ENCODE measurements at regions not wholly inside any gene's neighbourhood (a gene's known extent, or its start where the extent isn't known, plus 50 kb on each side); places are given as distances from the start of the nearest gene placed in this dataset.

DNA sequence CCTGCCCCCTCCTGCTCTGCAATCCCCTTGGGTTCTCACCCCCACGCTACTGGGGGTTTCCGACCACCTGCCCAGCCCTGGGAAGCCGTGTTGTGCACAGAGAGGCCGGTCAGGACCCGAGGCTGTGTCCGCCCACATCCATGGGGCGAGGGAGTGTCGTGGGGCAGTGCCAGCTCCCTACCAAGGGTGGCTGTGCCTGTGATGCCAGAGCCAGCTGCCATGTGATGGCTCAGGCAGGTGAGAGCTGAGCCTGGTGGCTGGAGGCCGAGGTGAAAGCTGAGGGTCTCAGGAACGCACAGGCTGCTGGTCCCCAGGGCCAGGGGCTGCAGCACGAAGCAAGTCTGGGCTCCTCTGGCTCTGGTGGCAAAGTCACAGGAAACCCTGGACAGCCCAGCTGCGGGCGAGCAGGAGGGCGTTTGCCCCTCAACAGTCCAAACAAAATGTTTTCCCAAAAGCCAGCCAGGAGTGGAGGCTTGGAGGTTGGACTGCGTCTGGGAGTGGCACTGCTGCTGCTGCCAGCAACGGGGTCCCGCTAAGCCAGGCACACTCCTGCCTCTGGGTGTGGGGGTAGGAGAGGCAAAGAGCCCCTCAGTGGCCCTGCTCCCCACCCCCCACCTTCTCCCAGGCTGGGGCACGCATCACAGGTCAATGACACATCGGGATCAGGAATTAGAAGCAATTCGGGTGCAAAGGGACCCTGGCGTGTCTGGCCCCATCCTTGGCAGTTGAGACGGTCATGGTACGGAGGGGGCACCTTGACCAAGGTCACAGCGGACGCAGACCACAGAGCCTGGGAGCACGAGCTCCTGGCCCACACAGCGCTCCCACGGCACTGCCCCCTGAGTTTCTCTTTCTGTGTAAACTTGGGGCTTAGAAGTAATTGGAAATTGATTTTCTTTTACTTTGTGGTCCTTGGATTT lies 72.4 kb upstream of the GPC1 start:
- Histone ChIP-seq H3K9me3 (replicated peaks in 1 of 2; ENCODE audit: control insufficient read depth in 1 of 2, insufficient read depth in 1 of 2, low read length in 2 of 2) (peaks cover 5 to 28% of the 10 kb centered on the region in 2 donors), H3K4me2 (replicated peaks; ENCODE audit: extremely low read depth, low read length, poor library complexity, severe bottlenecking) (no peak overlapping the region), H3K4me1 (ENCODE audit: control insufficient read depth in 1 of 2, insufficient read depth in 2 of 2, low read length in 2 of 2) (no peaks in the 10 kb centered on the region), H2AFZ (ENCODE audit: insufficient read depth, low read depth, low read length, poor library complexity, severe bottlenecking) (no peak overlapping the region), H3K27me3 (ENCODE audit: control insufficient read depth in 2 of 2, insufficient read depth in 2 of 2, low read length in 2 of 2) (no peaks in the 10 kb centered on the region), H3K79me2 (ENCODE audit: insufficient read depth, low read length) (no peaks in the 10 kb centered on the region), H3K36me3 (replicated peaks in 1 of 2; ENCODE audit: control insufficient read depth in 1 of 2, insufficient read depth in 2 of 2, low read length in 2 of 2) (no peaks in the 10 kb centered on the region), H3K4me3 (replicated peaks in 1 of 3; ENCODE audit: low read depth in 2 of 3, low read length in 3 of 3) (no peak overlapping the region), H3K9ac (ENCODE audit: insufficient read depth, low read length, poor library complexity, severe bottlenecking) (no peak overlapping the region), H4K20me1 (ENCODE audit: insufficient read depth, low read length) (no peaks in the 10 kb centered on the region), H3K27ac (ENCODE audit: low read depth in 1 of 2, low read length in 2 of 2) (no peak overlapping the region)
- no peaks in the 10 kb centered on the region for H3K4me1 Mint-ChIP-seq
- WGBS (ENCODE audit: insufficient coverage) = 90% methylated on average over 21 of the region's 28 CpGs
- H3K9me3 Mint-ChIP-seq = peaks cover 8 to 23% (median 19%) of the 10 kb centered on the region in 7 donors
- DNase-seq = no peak
- H3K4me3 Mint-ChIP-seq = no peak overlapping the region
- peaks cover 0 to 3% (median 3%) of the 10 kb centered on the region in 3 donors for H3K27me3 Mint-ChIP-seq (ENCODE audit: low read depth in 3 of 3)
- TF ChIP-seq, protein P1, sequence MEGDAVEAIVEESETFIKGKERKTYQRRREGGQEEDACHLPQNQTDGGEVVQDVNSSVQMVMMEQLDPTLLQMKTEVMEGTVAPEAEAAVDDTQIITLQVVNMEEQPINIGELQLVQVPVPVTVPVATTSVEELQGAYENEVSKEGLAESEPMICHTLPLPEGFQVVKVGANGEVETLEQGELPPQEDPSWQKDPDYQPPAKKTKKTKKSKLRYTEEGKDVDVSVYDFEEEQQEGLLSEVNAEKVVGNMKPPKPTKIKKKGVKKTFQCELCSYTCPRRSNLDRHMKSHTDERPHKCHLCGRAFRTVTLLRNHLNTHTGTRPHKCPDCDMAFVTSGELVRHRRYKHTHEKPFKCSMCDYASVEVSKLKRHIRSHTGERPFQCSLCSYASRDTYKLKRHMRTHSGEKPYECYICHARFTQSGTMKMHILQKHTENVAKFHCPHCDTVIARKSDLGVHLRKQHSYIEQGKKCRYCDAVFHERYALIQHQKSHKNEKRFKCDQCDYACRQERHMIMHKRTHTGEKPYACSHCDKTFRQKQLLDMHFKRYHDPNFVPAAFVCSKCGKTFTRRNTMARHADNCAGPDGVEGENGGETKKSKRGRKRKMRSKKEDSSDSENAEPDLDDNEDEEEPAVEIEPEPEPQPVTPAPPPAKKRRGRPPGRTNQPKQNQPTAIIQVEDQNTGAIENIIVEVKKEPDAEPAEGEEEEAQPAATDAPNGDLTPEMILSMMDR (IDR thresholded peaks at IDR 0.05) = no peak
- no peaks in the 10 kb centered on the region for H3K36me3 Mint-ChIP-seq
- H3K27ac Mint-ChIP-seq = no peak overlapping the region
- intact Hi-C loops (cut with micrococcal nuclease) = no loop called here

DNA sequence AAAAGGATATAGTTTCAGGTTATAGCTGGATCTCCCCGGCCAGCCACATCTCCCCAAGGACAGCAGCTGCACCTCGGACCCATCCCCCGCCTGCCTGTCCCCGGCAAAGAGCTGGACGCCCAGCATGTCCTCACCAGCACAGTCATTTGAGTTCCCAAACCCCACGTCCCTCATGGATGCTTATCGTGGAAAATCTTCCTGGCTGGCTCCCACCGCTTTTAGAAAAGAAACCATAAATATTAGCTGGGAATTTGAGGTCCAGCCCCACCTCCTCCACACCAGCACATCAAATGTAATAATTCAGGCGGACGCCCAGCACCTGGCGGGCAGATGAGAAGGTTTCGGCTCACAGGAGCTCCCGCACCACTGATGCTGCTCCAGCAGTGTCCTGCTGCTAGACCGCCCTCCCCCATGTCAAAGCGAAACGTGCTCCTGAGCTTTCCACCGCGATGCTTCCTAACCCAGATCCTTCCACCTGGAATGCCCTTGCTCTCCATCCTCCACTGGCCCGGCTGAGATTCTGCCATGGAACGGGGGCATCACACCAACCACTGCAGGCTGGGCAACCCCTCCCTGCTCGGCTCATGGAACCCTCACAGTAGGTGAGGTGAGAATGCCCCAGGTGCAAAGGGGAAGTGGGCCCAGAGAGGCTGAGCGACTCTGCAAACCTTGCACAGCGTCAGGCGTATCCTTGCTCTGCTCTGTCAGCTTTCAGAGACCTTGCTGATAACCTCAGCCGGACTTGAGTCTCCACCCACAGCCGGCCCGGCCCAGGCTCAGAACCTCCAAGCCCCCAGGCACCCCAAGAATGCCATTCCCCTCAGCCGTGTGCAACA lies 71.5 kb upstream of the GPC1 start:
- H3K9me3 ChIP-seq (replicated peaks in 1 of 2; ENCODE audit: control insufficient read depth in 1 of 2, insufficient read depth in 1 of 2, low read length in 2 of 2) = peaks cover 5 to 26% of the 10 kb centered on the region in 2 donors
- Mint-ChIP-seq H3K9me3 (peaks cover 7 to 22% (median 16%) of the 10 kb centered on the region in 7 donors), H3K4me3 (no peak overlapping the region), H3K4me1 (no peaks in the 10 kb centered on the region), H3K36me3 (no peaks in the 10 kb centered on the region), H3K27ac (peak overlapping the region in 1 of 7 donors; percentile 67), H3K27me3 (ENCODE audit: low read depth in 3 of 3) (peaks cover 0 to 2% (median 0%) of the 10 kb centered on the region in 3 donors)
- H2AFZ ChIP-seq (ENCODE audit: insufficient read depth, low read depth, low read length, poor library complexity, severe bottlenecking) = no peak overlapping the region
- no peak overlapping the region for H3K27ac ChIP-seq (ENCODE audit: low read depth in 1 of 2, low read length in 2 of 2)
- TF ChIP-seq, protein P1 (IDR thresholded peaks at IDR 0.05) = no peak
- intact Hi-C loops (cut with micrococcal nuclease) = no loop called here
- no peaks in the 10 kb centered on the region for H3K4me1 ChIP-seq (ENCODE audit: control insufficient read depth in 1 of 2, insufficient read depth in 2 of 2, low read length in 2 of 2)
- WGBS (ENCODE audit: insufficient coverage) = 82% methylated on average over 17 of the region's 28 CpGs
- no peaks in the 10 kb centered on the region for H3K27me3 ChIP-seq (ENCODE audit: control insufficient read depth in 2 of 2, insufficient read depth in 2 of 2, low read length in 2 of 2)
- H3K4me3 ChIP-seq (replicated peaks in 1 of 3; ENCODE audit: low read depth in 2 of 3, low read length in 3 of 3) = no peak overlapping the region
- no peaks in the 10 kb centered on the region for H3K36me3 ChIP-seq (replicated peaks in 1 of 2; ENCODE audit: control insufficient read depth in 1 of 2, insufficient read depth in 2 of 2, low read length in 2 of 2)
- H3K9ac ChIP-seq (ENCODE audit: insufficient read depth, low read length, poor library complexity, severe bottlenecking) = no peak overlapping the region
- no peak for DNase-seq
- H3K4me2 ChIP-seq (replicated peaks; ENCODE audit: extremely low read depth, low read length, poor library complexity, severe bottlenecking) = no peak overlapping the region
- H3K79me2 ChIP-seq (ENCODE audit: insufficient read depth, low read length) = no peaks in the 10 kb centered on the region
- H4K20me1 ChIP-seq (ENCODE audit: insufficient read depth, low read length) = no peaks in the 10 kb centered on the region

Data from CD14-positive monocyte (primary cell).